Esophagus mucosa (tissue), 1 donor: ENCODE measurements at regions not wholly inside any gene's neighbourhood (a gene's known extent, or its start where the extent isn't known, plus 50 kb on each side); places are given as distances from the start of the nearest gene placed in this dataset.
A peak's percentile ranks its signal among the peaks of the same experiment; 100 is the strongest.

Source experiments
- ATAC-seq: fragments of 200-7000 bp; cut with Tn5 transposase; one replicate; pipeline ENCODE4 v1.9.1; 2020
- donor health status: DM: yes; HTN: yes; CAD: no.

GRCh38 chr20:11217326-11218172, 543.8 kb upstream of the JAG1 start:
- ATAC-seq = no peak

- no peak for ATAC-seq
Observed at GRCh38 chr20:11218173-11218680, 544.4 kb upstream of the JAG1 start.

DNA sequence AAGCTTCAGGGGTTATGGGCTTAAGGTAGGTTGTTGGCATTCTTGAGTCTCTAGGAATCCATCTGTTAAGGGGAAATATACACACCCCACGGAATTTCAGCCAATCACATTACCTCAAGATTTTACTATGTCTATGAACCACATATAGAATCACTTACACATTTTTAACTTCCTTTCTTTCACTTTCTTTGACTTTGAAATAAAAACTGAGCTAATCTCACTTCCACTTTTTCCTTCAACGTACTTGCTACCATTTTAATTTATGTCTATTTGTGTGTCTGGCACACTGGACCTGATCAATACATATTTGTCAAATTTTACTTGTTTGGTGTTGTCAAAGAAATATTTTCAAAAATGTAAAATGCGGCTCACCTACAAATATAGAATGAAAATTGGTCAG, 545.4 kb upstream of the JAG1 start:
- no peak for ATAC-seq

DNA sequence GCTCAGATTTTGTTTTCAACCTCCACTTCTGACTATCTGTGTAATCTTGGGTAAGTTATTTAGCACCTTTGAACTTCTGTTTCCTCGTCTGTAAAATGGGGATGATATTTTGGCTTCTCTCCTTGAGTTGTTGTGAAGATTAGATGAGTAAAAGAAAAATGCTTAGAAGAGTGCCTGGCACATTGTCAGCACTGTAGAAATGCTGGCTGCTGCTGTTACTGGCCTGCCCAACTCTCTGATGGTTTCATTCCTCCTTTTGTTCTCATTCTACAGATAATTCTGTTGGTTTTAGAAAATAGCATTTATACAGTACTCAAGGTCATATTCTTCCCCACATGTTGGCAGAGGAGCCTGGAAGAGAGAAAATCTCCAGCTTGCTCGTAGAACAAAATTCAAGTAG, 547.2 kb upstream of the JAG1 start:
- no peak for ATAC-seq

DNA sequence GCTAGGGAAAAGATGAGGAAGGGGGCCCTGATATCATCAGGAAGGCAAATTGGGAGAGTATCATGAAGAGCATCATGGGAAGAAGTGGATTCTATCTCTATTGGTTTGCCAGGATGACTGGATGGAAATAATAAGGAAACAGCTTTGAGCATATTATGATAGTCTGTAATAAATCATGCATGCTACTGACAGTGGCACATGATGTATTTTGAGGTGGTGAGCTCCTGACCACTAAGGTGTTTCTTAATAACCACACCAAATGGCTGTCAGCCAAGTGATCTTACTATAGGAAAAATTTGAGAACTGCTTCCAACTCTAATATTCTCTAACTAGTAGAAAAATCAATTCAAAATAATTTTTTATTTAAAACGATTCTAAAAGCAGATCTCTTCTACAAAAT, 548.4 kb upstream of the JAG1 start:
- no peak for ATAC-seq

- ATAC-seq = peak; percentile 71
Observed at GRCh38 chr20:11227602-11228001, 553.8 kb upstream of the JAG1 start.

GRCh38 chr20:11229772-11230171, 556.0 kb upstream of the JAG1 start:
- no peak for ATAC-seq

DNA sequence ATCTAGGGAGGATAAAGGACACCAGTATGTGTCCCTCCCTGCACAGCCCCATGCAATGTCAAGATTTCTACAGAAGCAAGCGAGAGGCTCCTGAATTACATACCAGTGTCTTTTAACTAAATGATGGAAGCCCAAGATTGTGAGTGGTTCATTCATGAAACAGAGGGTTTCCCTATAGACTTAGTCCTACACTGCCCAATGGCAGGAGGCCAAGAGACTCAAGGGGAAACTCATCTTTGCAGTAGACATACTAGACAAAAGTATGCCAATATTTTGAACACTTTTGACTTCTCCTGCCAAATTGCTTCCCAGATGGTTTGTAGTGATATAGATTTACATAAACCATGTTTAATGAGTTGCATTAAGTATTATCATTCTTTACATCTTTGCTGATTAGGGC, 557.2 kb upstream of the JAG1 start:
- no peak for ATAC-seq

- no peak for ATAC-seq
Observed at GRCh38 chr20:11231742-11232648, 558.2 kb upstream of the JAG1 start.

GRCh38 chr20:11232896-11233295, 559.1 kb upstream of the JAG1 start:
- no peak for ATAC-seq

DNA sequence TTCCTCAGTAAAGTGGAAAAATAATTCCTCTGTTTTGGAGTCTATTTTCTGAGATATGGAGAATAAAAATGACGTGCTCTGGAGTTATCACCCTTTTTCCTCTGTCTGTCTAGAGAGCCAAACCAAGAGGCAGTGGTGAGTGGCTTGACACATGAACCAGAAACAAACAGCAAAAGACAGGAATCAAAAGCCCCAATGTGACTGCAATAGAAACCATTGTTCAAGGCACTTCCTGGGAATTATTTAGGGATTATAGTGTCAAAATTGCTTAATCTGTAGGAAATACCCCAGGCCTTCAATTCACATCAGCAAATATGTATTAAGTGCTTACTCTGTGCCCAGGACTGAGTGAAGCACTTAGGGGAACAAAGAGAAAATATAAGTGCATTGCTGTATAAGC, 560.4 kb upstream of the JAG1 start:
- peak; percentile 66 for ATAC-seq

DNA sequence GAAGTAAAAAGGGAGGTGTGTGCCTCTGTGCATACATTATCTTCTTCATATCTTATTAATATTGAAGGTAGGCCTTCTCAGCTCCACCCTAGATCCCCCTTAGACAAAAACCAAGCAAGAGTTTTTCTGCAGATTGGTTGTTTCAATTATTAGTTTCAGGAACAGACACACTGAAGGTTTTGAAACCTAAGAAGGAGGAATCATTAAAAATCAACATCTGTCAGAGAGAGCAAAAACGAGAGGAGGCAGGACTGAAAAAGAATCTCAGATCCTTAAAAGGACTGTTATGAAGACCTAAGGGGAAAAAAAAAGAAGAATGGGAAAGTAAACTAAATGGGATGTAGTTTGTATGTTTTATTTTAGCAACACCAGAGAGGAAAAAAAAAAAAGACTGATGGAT, 560.8 kb upstream of the JAG1 start:
- ATAC-seq = no peak

DNA sequence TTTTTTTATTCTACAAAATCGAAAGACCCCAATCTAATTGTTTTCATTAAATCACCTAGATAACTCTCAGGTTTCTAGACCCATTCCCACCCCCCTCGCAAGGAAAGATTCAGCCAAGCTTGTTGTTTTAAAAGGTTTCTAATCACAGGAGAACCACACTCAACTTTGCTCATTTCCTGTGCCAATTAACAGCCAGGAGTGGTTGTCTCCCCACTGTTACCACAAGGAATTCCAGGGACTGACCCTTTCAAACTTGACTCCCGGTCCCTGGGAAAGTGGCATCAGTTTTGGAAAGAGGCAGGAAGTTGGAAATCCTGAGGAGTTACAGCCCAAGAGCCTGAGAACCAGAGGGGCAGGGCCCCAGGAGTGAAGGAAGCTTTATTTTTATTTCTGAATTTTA, 561.3 kb upstream of the JAG1 start:
- ATAC-seq = no peak

DNA sequence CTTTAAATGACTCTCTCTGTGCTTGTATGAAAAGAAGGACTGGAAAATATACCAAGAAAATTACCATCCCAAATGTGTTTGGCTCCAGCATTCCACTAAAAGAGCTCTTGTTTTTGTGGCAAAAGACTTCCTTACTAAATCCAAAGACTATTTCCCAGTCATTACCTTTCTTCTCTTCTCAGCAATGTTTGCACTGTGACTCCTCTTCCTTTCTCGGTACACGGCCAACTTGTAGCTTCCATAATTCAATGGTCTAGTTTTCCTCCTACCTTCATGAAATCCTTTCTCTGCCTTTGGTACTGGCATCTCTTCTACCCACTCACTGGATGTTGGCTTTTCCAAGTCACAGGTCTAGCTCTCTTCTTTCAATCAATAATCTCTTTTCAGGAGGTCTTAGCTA, 568.5 kb upstream of the JAG1 start:
- ATAC-seq = no peak

DNA sequence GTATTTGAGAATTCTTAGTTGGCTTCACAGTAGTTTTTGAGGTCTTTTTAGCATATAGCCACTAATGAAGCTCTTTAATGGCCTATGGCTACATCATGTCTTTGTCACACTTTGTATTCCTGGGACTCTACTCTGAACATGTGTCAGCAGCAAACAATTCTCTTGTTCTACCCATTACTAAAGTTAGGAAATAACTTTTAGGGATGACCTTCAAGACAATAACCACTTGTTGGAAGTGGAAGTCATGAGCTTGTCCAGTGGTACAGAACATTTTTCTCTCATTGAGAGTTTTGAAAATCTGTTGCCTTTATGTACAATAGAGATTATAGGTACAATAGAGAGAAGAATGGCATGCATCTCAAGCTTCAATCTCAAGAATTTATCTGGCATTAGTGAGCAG, 571.6 kb upstream of the JAG1 start:
- ATAC-seq = no peak

DNA sequence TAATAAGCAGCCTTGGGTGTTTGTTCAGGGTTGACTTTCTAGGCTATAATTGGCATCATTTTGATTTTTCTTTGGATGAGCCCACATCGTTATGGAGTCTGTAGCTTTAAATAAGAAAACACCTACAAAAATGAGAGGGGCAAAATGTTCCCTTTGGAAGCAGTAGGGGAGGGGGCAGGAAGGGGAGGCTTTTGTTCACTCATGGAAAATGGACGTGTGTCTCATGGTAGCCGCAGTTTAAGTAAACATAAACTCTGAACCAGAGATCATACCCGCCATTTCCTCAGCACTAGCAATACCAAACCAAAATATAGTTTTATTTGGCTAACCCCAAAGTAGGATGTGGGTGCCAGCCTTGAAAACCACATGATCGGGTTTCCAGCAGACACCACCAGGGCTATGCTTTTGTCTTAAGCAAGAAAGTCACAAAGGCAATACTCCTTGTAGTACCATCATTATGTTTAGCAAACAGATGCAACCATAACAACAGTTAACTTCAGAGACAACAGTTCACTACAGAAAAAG, 572.5 kb upstream of the JAG1 start:
- no peak for ATAC-seq

DNA sequence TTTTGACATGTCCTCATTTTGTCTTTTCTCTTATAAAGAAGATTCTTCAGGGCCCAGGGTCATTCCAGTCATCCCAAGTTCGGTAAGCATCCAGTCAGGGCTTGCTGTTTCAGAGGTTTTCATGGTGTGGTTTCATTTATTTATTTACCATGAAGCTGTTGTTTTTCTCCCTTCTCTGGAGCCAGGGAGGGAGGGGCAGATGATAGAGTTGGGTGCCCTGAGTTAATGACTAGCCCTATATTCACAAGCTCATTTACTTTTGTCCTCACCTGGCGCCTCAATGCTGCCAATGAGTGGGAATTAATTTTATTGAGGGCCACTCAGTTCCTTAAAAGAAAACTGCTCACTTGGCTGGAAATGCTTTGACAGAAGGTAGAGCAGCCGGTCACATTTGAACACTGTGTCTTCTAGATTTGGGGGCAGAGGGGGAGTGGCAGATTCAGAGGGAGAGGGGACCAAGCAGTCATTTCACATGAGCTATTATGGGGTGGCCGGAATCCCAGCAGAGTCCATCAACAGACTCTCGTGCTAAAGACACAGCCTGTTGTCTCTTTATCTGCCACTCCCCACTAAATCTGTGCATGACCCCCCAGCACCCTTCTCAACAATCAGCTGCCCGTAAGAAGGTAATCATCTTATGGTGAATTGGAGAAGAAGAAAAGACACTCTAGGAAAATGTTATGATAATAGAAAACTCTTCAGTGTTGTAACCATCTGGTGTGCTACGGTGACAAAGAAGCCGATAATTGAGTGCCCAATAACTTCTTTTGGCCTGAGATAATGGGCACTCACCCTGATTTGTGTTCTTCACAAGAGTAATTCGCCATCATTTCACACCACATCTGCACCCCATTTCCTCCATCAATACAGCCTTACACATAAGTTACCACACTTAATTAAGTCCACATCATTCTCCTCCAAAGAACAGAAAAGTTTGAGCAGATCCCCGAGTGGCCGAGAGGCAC, 573.5 kb upstream of the JAG1 start:
- no peak for ATAC-seq

GRCh38 chr20:11248011-11248409, 574.2 kb upstream of the JAG1 start:
- ATAC-seq = no peak

- no peak for ATAC-seq
Observed at GRCh38 chr20:11248687-11249638, 575.2 kb upstream of the JAG1 start.

DNA sequence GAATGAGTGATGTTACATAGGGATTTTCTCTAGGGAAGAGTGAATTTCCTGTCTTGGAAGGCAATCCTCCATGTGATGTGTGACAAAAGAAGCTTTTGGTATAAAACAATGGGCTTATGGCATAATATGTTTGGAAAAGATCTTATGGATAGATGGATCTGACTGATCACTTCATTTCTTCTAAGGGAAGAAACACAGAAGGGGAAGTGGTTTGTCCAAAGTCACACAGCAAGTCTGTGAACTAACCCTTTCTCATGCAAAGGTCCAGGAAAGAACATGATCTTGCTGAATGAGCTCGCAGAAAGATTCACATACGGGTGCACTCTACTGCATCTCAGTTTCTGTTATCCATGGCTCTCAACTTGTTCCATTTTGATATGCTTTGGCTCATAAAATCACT, 575.9 kb upstream of the JAG1 start:
- ATAC-seq = no peak

DNA sequence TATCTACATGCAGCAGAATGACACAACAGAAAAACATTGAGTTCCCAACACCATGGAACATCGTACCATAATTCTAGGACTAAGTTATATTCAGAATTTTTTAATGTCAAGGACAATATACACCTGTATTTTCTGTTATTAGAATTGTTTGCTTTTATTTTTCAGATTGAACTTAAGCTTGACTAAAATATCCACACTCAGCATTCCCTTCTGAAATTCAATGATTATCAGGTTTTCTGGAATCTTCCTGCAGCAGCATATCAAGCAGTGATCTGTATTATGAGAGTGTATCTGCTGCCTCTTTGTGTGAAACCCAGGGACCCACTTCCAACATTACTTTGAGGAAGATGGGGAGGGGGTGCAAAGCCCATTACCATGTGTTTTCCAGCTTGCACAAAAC, 578.6 kb upstream of the JAG1 start:
- no peak for ATAC-seq
